ENCODE measurements at regions not wholly inside any gene's neighbourhood (a gene's known extent, or its start where the extent isn't known, plus 50 kb on each side); places are given as distances from the start of the nearest gene placed in this dataset.

- no peak overlapping the region for H3K27ac ChIP-seq
- DNase-seq (ENCODE audit: low read depth in 1 of 2, low spot score in 1 of 2): no peak
Measured at GRCh38 chr2:200129721-200130462, 174.5 kb downstream of the MAIP1 start.

DNA sequence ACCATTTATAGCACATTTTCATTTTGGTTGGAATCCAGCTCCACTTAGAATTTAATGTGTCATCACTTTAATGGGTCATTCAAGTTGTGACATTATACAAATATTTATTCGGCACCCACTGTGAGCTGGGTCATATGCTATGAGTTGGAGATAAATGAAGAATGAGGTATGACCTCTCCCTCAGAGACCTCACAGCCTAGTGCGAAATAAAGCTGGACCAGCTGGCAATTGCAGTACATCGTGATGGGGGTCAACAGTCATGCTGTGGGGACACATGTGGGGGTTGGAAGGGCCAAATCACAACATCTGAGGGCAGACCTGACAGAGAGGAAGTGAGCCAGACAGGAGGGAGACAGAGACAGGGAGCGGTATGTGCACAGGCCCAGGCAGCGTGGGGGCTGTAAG, 175.4 kb downstream of the MAIP1 start:
- H3K4me3 ChIP-seq: no peak overlapping the region
- no peaks in the 10 kb centered on the region for H3K27me3 ChIP-seq
- H3K9me3 ChIP-seq (ENCODE audit: low read depth): no peaks in the 10 kb centered on the region
- no peaks in the 10 kb centered on the region for H3K36me3 ChIP-seq
- H3K27ac ChIP-seq: no peak overlapping the region
- no peaks in the 10 kb centered on the region for H3K4me1 ChIP-seq (ENCODE audit: low read depth)
- no peak for TF ChIP-seq CTCF (IDR thresholded peaks at IDR 0.05; ENCODE audit: low read depth, low read length)
- no peak for DNase-seq (ENCODE audit: low read depth in 1 of 2, low spot score in 1 of 2)

More at GRCh38 chr2:200129721-200130462, 174.5 kb downstream of the MAIP1 start:
- Histone ChIP-seq H3K4me1 (ENCODE audit: low read depth) (no peaks in the 10 kb centered on the region), H3K36me3 (no peaks in the 10 kb centered on the region), H3K9me3 (ENCODE audit: low read depth) (no peaks in the 10 kb centered on the region), H3K4me3 (no peak overlapping the region), H3K27me3 (no peaks in the 10 kb centered on the region)
- TF ChIP-seq CTCF (IDR thresholded peaks at IDR 0.05; ENCODE audit: low read depth, low read length): no peak

DNA sequence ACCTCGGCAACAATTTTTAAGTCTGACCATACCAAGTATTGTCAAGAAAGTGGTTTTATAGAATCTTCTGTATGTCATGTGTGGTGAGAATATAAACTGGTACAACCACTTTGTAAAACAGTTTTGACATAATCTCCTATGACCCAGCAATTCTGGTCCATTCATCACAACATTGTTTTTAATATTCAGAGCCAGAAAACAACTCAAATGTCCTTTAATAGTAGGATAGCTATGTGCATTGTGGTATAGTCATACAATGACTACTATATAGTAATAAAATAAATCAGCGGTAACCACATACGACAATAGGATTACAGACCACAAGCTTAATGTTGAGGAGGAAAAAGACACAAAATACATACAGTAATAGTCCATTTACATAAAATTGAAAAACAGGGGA, 175.2 kb upstream of the SPATS2L start:
- no peak for TF ChIP-seq CTCF (IDR thresholded peaks at IDR 0.05; ENCODE audit: low read depth, low read length)
- H3K4me1 ChIP-seq (ENCODE audit: low read depth): no peaks in the 10 kb centered on the region
- H3K27me3 ChIP-seq: no peaks in the 10 kb centered on the region
- DNase-seq (ENCODE audit: low read depth in 1 of 2, low spot score in 1 of 2): no peak
- H3K4me3 ChIP-seq: no peak overlapping the region
- H3K27ac ChIP-seq: no peak overlapping the region
- no peaks in the 10 kb centered on the region for H3K9me3 ChIP-seq (ENCODE audit: low read depth)
- no peaks in the 10 kb centered on the region for H3K36me3 ChIP-seq

DNA sequence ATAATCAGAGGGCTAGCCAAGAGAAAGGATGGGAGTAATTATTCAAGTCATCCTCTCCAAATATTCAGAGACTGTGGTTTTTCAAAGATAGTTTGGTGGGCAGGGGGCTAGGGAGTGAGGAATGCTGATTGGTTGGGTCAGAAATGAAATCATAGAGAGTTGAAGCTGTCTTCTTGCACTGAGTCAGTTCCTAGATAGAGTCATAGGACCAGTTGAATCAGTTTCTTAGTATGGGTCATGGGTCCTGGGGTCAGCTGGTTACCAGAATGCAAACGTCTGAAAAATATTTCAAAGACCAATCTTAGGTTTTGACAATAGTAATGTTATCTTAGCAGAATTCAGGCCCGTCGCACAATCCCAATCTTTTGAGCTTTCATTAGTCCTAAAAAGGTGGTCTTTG, 171.4 kb upstream of the SPATS2L start:
- Histone ChIP-seq H3K9me3 (ENCODE audit: low read depth) (no peaks in the 10 kb centered on the region), H3K4me3 (no peak overlapping the region), H3K27me3 (no peaks in the 10 kb centered on the region), H3K36me3 (no peaks in the 10 kb centered on the region), H3K4me1 (ENCODE audit: low read depth) (no peaks in the 10 kb centered on the region), H3K27ac (no peak overlapping the region)
- no peak for DNase-seq (ENCODE audit: low read depth in 1 of 2, low spot score in 1 of 2)
- no peak for TF ChIP-seq CTCF (IDR thresholded peaks at IDR 0.05; ENCODE audit: low read depth, low read length)

- Histone ChIP-seq H3K4me1 (ENCODE audit: low read depth) (no peaks in the 10 kb centered on the region), H3K27ac (no peak overlapping the region), H3K36me3 (no peaks in the 10 kb centered on the region), H3K9me3 (ENCODE audit: low read depth) (no peaks in the 10 kb centered on the region), H3K27me3 (no peaks in the 10 kb centered on the region), H3K4me3 (no peak overlapping the region)
- DNase-seq (ENCODE audit: low read depth in 1 of 2, low spot score in 1 of 2): no peak
- no peak for TF ChIP-seq CTCF (IDR thresholded peaks at IDR 0.05; ENCODE audit: low read depth, low read length)
Measured at GRCh38 chr2:200136655-200137054, 169.8 kb upstream of the SPATS2L start.
